GM18861 (cell line): ENCODE measurements at regions not wholly inside any gene's neighbourhood (a gene's known extent, or its start where the extent isn't known, plus 50 kb on each side); places are given as distances from the start of the nearest gene placed in this dataset.

Experiments
- ATAC-seq: cut with Tn5 transposase; IDR thresholded peaks from one replicate; pipeline ENCODE4 v1.9.1; 2021; ENCODE audit not compliant: unreplicated experiment

- ATAC-seq = no peak
Observed at GRCh38 chr14:81946834-81947798, 413.5 kb upstream of the SEL1L start.

- ATAC-seq = no peak
Observed at GRCh38 chr14:81952917-81953316, 419.3 kb upstream of the SEL1L start.

GRCh38 chr14:81953419-81953818, 419.8 kb upstream of the SEL1L start:
- ATAC-seq = no peak

- ATAC-seq = no peak
Observed at GRCh38 chr14:81955123-81955522, 421.5 kb upstream of the SEL1L start.

GRCh38 chr14:81960781-81961180, 427.1 kb upstream of the SEL1L start:
- ATAC-seq = no peak

- ATAC-seq = no peak
Observed at GRCh38 chr14:81963846-81964245, 430.2 kb upstream of the SEL1L start.

GRCh38 chr14:81970307-81970706, 436.7 kb upstream of the SEL1L start:
- ATAC-seq = no peak

- no peak for ATAC-seq
Observed at GRCh38 chr14:81971911-81972310, 438.3 kb upstream of the SEL1L start.

GRCh38 chr14:81972601-81973000, 438.9 kb upstream of the SEL1L start:
- no peak for ATAC-seq

- ATAC-seq = no peak
Observed at GRCh38 chr14:81974543-81974942, 440.9 kb upstream of the SEL1L start.

GRCh38 chr14:81980601-81981306, 447.1 kb upstream of the SEL1L start:
- ATAC-seq = no peak

- no peak for ATAC-seq
Observed at GRCh38 chr14:81981307-81981675, 447.6 kb upstream of the SEL1L start.

- no peak for ATAC-seq
Observed at GRCh38 chr14:81982046-81982445, 448.4 kb upstream of the SEL1L start.

- no peak for ATAC-seq
Observed at GRCh38 chr14:81986005-81986404, 452.4 kb upstream of the SEL1L start.

GRCh38 chr14:81989211-81989610, 455.6 kb upstream of the SEL1L start:
- no peak for ATAC-seq

GRCh38 chr14:81990312-81990761, 456.7 kb upstream of the SEL1L start:
- ATAC-seq = peak; percentile 60

GRCh38 chr14:81991998-81992397, 458.3 kb upstream of the SEL1L start:
- peak; percentile 43 for ATAC-seq

GRCh38 chr14:81993432-81993831, 459.8 kb upstream of the SEL1L start:
- ATAC-seq = no peak

GRCh38 chr14:82003426-82003825, 469.8 kb upstream of the SEL1L start:
- ATAC-seq = no peak

GRCh38 chr14:82009076-82009475, 475.4 kb upstream of the SEL1L start:
- ATAC-seq = peak; percentile 62

GRCh38 chr14:82009993-82010392, 476.3 kb upstream of the SEL1L start:
- no peak for ATAC-seq

GRCh38 chr14:82011460-82011859, 477.8 kb upstream of the SEL1L start:
- no peak for ATAC-seq
